ENCODE measurements at regions not wholly inside any gene's neighbourhood (a gene's known extent, or its start where the extent isn't known, plus 50 kb on each side); places are given as distances from the start of the nearest gene placed in this dataset.

GRCh38 chr2:217339753-217340152, 479.9 kb upstream of the TNP1 start:
- DNase-seq (ENCODE audit: low read depth, low spot score): no peak

GRCh38 chr2:217338306-217338916, 478.5 kb upstream of the TNP1 start:
- no peak for DNase-seq (ENCODE audit: low read depth, low spot score)

DNA sequence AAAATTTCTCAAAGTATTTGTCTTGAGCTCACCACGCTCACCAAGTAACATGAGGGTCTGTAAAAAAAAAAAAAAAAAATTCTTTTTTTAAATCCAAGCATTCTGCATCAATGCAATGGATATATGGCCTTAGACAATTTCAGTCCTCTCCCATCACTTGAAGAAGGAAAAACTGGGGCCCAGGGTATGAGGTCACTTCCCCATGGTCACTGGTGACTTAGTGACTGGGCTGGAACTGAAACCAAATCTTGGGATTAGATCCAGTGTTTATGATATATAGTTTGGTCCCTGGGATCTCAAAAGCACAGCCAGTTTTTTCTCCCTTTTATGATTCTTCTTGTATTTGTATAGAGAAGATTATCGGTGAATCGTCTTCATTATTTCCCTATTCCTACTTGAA, 477.9 kb upstream of the TNP1 start:
- DNase-seq (ENCODE audit: low read depth, low spot score): no peak

GRCh38 chr2:217336694-217337093, 476.8 kb upstream of the TNP1 start:
- DNase-seq (ENCODE audit: low read depth, low spot score): no peak

GRCh38 chr2:217335341-217335966, 475.6 kb upstream of the TNP1 start:
- DNase-seq (ENCODE audit: low read depth, low spot score): no peak

GRCh38 chr2:217334561-217334960, 474.7 kb upstream of the TNP1 start:
- no peak for DNase-seq (ENCODE audit: low read depth, low spot score)

DNA sequence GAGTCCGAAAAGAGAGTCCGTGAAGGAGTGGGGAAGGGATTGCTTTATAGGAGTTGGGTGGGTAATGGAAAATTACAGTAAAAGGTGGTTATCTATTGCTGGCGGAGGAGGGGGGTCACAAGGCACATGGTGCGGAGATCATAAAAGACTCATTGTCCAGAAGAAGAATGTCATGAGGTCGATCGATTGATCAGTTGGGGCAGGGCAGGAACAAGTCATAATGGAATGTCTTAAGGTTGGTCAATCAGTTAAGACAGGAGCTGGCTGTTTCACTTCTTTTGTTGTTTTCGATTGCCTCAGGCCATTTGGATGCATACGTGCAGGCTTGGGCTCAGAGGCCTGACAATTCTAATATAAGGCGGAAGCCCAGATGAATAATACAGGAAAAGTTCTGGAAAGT, 473.0 kb upstream of the TNP1 start:
- DNase-seq (ENCODE audit: low read depth, low spot score): no peak

DNA sequence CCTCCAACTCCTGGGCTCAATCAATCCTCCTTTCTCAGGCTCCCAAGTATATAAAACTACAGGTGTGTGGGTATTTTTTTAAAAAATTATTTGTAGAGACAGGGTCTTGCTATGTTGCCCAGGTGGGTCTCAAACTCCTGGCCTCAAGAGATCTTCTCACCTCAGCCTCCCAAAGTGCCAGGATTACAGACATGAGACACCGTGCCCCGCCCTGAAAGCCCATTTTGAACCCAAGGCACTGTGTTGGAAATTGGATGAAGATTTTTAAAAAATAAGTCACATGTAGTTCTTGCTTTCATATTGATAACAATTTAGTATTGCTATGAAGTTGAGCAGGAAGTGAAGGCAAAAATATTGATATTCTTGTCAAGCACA, 472.5 kb upstream of the TNP1 start:
- no peak for DNase-seq (ENCODE audit: low read depth, low spot score)

- no peak for DNase-seq (ENCODE audit: low read depth, low spot score)
Measured at GRCh38 chr2:217331523-217332416, 471.9 kb upstream of the TNP1 start.

DNA sequence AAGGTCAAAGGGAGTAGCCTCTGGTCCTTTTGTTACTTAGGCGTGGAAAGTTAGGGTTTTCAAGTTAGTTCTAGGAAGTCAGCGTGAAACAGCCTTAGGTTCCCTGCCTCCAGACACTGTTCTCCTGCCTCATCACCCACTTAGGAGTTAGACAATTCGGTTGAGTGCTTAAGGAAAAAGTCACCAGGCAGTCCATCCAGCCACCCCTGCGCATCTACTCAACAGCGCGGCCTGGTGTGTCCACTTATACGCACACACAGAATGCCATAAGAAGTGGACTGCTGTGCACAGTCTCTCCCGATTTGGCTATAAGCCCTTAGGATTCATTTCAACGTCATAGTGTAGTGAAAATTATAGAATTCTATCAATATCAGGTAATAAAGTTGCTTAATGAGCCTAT, 470.8 kb upstream of the TNP1 start:
- DNase-seq (ENCODE audit: low read depth, low spot score): no peak

- no peak for DNase-seq (ENCODE audit: low read depth, low spot score)
Measured at GRCh38 chr2:217329023-217329431, 469.2 kb upstream of the TNP1 start.

GRCh38 chr2:217328622-217328978, 468.7 kb upstream of the TNP1 start:
- no peak for DNase-seq (ENCODE audit: low read depth, low spot score)

DNA sequence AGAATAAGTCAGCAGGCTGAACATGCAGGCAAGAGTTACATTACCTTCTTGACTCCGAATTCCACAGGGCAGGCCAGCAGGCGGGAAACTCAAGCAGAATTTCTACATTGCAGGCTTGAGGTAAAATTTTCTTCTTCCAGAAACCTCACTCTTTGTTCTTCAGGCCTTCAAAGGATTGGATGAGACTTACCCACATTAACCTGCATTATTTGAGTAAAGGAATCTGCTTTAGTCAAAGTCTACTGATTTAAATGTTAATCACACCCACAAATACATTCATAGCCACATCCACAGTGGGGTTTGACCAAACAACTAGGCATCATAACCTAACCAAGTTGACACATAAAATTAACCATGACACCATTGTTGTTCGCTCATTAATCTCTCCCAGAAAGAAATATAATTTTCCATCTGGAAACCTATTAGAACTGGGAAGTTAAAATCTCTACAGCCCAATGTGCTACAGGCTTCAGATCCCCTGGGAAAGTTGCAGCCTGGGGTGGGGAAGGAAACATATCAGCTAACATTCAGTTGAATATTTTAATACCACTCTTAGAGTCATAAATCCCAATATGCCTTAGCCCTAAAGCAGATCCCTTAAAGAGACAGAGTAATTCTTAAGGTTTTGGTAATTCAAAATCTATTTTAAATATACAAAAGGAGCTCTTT, 468.2 kb upstream of the TNP1 start:
- no peak for DNase-seq (ENCODE audit: low read depth, low spot score)

DNA sequence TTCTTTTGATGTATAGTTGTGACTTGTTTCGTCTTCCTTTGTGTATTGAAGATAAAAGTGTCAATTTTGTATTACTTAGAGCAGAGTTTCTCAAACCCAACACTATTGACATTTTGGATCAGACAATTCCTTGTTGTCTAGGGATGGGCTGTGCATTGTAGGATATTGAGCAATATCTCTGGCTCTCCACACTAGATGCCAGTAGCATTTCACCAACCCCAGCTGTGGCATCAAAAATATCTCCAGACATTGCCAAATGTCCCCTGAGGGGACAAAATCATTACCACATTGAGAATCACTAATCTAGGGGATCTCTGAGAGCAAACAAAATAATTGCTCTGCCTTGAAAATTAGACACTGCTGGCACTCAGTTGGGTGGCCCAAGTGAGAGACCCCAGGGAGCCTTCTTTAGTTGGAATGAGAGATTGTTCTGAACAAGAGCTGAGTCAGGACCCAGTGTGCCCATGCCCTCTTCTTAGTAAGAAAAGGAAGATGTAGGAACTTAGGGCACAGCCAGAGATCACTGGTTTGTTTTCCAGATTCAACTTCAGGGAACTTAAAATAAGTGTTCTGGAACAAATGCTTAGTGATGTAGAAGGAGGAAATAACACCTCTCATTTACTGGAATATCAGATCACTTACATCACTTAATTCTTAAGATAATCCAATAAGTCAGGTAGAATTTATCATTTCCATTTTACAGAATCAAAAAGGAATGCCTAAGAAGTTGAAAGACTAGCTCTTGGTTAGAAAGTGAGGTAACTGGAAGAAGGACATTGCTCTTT, 466.6 kb upstream of the TNP1 start:
- no peak for DNase-seq (ENCODE audit: low read depth, low spot score)

GRCh38 chr2:217325816-217326215, 466.0 kb upstream of the TNP1 start:
- no peak for DNase-seq (ENCODE audit: low read depth, low spot score)

GRCh38 chr2:217325251-217325650, 465.4 kb upstream of the TNP1 start:
- no peak for DNase-seq (ENCODE audit: low read depth, low spot score)

GRCh38 chr2:217316743-217317142, 456.9 kb upstream of the TNP1 start:
- DNase-seq (ENCODE audit: low read depth, low spot score): no peak

DNA sequence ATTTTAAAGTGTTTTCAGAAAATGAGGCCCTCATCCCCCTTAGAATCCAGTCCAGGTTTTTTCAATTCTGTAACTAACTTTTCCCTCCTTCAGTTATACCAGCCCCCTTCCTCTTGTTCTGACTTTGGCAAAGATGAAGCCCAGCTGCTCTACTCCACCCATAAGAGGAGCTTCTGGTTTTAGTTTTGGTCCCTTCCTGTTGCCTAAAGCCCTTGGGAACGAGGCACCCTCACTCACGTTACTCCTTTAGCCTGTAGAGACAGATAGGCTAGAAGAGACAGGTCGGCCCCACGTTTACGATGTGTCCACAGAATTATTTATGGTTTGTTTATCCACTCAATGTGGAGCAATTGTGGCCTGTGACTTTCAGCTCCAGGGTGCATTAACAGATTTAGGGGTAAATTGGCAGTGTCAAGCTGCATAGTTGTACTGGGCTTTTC, 454.2 kb upstream of the TNP1 start:
- DNase-seq (ENCODE audit: low read depth, low spot score): no peak

GRCh38 chr2:217313386-217313785, 453.5 kb upstream of the TNP1 start:
- DNase-seq (ENCODE audit: low read depth, low spot score): no peak

GRCh38 chr2:217309056-217309455, 449.2 kb upstream of the TNP1 start:
- DNase-seq (ENCODE audit: low read depth, low spot score): no peak

GRCh38 chr2:217307023-217307422, 447.2 kb upstream of the TNP1 start:
- DNase-seq (ENCODE audit: low read depth, low spot score): no peak

GRCh38 chr2:217305882-217306281, 446.0 kb upstream of the TNP1 start:
- DNase-seq (ENCODE audit: low read depth, low spot score): no peak
